GM19193 (cell line): ENCODE measurements at regions not wholly inside any gene's neighbourhood (a gene's known extent, or its start where the extent isn't known, plus 50 kb on each side); places are given as distances from the start of the nearest gene placed in this dataset.

Experiments
- POLR2A ChIP-seq: IDR thresholded peaks from 4 replicates; pipeline ENCODE4 v1.6.1; 2011; ENCODE audit not compliant: insufficient read depth, insufficient read length; ENCODE audit errors: extremely low read depth

DNA sequence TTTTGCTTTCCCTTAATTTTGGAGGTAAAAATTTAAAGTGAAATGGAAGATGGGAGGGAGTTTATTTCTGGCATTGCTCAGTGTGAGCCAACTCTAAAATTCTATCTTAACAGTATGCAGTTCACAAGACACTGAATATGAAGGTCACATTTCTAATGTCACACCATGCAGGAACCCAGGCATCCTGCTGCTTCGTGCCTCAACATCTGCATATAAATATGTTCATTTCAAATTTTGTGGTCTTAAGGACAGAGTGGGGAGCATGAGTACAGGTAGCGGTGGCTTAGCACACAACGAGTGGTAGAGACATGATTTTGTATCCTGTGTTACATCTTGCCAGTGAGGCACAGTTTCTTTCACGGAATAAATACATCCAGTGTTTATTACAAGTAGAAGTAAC lies 102.4 kb downstream of the ARL4C start:
- TF ChIP-seq POLR2A, result no peak

DNA sequence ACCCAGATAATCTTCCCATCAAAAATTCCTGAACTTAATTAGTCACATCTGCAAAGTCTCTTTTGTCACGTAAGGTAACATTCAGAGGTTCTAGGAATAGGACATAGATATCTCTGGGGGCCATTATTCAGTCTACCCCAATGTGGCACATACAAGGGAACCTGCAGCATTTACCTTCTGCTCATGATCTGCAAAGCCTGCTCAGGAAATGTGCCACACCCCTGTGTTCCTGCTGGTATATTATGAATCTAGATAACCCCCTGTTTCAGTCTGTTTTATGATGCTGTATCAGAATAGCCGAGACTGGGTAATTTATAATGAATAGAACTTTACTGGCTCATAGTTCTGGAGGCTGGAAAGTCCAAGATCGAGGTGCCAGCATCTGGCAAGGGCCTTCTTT lies 103.5 kb downstream of the ARL4C start:
- no peak for TF ChIP-seq POLR2A

DNA sequence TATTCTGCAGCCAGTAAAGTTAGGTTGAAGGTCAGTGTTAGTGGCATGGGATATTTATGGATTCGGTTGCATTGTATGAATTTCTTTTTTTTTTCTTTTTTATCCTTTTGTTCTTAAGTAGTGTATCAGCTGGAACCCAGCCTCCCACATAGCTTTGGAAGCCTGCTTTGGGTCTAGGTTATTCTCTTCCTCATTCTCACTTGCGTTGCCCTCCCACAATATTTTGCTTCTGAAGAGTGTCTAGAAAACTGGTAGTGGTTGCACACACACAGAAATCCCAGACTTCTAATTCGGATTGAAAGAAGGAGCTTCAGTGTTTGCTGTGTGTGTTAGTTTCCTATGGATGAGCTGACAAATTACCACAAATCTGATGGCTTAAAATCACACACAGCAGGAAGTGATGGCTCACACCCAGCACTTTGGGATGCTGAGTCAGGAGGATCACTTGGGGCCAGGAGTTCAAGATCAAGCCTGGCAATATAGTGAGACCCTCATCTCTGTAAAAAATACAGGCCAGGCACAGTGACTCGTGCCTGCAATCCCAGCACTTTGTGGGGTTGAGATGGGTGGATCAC lies 104.8 kb downstream of the ARL4C start:
- no peak for TF ChIP-seq POLR2A

DNA sequence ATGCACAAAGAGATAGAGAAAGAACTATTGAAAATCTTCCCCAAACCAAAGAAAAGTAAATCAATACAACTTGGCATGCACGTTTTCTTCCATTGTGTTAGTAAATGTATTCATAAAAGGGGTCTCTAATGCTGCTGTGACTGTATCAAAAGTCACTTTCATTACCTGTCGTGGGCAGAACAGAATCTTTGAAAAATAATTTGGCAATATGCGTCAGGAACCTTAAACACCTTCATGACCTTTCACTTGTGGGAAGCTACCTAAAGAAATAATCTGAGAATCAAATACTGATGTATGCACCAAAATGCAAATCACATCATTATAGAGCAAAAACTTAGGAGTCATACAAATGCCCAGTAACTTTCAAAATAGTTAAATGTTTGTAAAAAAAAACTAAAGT lies 105.3 kb downstream of the ARL4C start:
- no peak for TF ChIP-seq POLR2A

DNA sequence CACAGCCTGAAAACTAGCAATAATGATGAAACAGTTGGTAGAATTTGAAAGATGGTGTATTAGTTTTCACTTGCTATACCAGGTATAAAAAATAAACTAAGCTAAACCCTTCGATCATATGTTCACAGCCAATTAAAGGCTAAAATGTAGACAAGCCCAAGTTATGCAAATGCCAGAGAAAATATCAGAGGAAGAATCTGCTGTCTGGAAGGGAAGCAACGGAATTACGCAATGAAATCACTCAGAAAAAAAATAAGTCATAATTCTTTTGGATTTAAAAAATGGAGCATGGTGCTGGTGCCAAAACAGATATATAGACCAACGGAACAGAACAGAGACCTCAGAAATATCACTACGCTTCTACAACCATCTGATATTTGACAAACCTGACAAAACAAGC lies 108.3 kb downstream of the ARL4C start:
- no peak for TF ChIP-seq POLR2A

DNA sequence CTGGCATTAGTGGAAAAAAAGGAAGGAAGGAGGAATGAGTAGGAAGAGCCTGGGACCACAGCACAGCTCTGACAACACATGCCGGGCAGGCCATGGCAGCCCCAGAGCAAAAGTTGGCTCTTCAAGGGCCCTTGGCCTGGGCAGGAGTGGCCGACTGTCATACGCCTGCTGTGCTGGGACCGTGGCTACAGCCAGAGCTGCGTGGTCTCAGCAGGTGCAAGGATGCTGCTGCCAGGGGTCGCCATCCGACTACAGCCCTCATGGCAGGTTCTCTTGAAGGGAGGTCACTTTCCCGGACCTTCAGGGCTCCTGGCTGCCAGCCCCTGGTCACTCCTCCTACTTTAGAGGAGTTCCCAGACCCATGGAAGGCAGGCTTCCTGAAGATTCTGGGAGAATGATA lies 109.9 kb downstream of the ARL4C start:
- no peak for TF ChIP-seq POLR2A

DNA sequence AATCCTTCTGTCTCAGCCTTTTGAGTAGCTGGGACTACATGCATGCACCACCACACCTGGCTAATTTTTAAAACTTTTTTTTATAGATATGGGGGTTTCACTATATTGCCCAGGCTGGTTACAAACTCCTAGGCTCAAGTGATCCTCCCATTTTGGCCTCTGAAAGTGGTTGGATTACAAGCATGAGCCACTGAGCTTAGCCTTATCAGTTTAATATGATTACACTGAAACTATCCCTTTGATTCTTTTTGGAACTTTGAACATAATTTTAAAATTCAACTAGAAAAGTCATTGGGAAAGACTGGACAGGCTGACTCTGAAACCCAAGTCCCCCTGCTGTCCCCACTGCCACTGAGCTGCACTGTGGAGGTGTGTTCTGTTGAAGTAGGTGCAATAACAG lies 114.8 kb downstream of the ARL4C start:
- no peak for TF ChIP-seq POLR2A

DNA sequence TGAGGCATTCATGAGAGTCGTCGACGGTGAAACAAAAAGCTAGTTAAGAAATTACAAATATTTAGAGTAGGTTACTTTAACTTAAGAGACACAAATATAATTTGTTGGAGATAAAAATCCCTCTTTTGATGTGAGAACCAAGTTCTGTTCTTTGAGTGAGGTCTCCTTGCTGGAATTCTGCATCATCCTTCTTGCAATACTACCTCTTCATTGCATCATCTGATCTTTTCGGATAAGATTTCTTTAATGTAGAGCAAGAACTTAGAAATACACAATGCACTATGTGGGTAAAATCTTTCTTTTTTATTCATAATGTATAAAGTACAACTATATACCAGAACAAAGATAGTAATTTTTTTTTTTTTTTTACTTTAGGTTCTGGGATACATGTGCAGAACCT lies 118.4 kb downstream of the ARL4C start:
- TF ChIP-seq POLR2A, result no peak

DNA sequence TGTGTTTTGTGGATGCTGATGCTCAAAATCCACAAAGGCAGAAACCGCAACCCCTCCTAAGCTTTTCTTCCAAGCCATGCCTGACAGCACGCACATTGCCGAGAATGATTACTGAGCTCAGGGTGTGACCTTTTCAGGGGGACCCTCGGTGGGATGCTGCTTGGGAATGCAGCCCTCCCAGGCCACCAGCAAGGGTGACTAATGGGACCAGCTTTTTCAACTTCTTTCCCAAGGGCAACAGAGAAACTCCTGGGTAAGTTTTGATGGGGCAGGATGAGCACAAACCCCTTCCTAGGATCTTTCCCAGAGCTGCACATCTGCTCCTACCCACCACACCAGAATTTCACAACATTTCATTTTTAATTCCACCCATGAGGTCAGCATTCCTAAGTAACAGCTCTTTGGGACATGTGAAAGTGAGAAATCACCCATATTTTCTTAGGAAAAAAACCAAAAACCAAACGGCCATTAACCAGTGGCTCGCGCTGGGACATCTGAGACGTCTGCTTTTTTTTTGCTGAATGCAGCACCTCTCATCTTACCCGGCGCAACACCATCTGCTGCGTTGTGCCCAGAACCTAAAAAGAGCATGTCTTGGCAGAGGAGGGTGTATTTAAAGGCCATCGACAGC lies 119.0 kb downstream of the ARL4C start:
- TF ChIP-seq POLR2A, result no peak

DNA sequence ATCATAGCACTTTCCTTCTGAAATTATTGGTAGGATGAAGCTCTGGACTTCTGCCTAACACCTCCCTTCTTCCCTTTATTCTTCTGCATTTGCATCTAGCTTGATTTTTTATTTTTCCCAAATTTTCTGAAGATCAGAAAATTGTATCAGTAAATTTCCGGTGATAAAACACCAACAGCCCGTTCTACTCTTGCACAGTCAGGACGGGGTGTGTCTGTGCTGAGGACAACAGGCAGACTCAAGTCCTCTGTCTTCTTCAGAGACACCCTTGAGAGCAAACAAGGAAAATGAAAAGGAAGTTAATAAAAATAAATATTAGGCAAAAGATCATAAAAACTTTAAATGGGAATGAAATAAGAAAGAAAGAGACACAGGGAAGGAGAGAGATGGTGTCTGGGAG lies 120.7 kb downstream of the ARL4C start:
- TF ChIP-seq POLR2A, result no peak

DNA sequence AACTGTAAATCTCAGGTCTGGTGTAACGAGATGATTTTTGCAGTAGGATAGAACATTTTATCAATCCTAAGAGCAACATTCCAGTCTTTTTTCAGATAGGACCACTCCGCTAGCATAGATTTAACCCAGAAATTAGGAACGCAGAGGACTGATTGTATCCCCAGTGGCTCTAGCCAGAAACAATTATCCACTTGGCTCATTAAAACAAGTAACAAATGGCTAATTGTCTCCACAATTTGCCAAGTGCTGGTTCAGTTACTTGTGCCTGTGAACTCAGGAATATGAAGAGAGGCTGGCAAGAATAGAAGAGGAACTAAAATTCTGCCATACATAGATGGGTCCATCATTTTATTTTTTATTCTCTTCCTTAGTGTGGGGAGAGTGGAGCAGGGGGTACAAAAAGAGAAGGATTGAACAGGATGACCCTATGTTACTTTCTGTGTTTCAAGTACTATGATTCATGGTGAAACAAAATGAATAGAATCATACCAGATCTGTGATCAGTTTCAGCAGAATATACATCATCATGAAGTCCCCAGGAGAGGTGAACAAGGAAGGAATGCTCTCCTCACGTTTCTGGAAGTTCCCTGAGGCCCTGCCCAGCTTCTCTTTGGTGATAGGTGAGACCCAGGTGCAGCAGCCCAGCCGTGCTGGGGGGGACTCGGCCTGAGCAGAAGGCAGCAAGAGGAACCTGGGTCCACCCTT lies 121.6 kb downstream of the ARL4C start:
- no peak for TF ChIP-seq POLR2A

DNA sequence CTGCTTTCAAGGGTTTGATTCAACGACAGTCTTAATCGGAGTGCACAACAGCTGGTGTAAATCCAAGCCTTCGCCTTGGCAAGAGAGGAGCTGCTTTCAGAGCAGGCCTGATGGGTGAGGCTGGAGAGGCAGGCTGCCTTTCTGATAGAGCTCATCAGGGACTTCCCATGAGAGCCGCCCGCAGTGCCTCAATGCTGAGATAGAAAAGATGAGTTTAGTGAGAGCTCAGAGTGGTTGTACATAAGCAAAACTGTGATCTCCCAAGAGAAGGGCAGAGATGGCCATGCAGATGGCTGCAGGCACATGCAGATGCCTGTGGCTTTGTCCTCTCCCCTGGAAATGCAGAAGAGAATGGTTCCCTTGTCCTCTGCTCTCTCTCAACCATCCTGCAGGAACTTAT lies 122.1 kb downstream of the ARL4C start:
- TF ChIP-seq POLR2A, result no peak

DNA sequence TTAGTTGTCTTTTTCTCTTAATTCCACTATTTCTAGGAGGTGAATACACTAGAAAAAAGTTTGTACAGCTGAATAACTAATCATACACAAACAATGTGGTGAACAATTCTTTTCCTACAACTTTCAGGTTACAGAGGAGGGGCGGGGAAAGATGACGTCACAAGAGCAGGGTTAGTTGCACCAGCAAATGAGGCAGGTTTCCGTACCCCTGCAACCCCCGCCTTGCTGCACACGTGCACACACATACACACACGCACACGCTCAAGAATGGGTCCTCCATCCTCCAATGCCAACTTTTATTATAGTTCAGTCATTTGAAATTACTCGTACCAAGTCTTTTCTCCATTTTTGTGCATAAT lies 122.8 kb downstream of the ARL4C start:
- TF ChIP-seq POLR2A, result no peak

DNA sequence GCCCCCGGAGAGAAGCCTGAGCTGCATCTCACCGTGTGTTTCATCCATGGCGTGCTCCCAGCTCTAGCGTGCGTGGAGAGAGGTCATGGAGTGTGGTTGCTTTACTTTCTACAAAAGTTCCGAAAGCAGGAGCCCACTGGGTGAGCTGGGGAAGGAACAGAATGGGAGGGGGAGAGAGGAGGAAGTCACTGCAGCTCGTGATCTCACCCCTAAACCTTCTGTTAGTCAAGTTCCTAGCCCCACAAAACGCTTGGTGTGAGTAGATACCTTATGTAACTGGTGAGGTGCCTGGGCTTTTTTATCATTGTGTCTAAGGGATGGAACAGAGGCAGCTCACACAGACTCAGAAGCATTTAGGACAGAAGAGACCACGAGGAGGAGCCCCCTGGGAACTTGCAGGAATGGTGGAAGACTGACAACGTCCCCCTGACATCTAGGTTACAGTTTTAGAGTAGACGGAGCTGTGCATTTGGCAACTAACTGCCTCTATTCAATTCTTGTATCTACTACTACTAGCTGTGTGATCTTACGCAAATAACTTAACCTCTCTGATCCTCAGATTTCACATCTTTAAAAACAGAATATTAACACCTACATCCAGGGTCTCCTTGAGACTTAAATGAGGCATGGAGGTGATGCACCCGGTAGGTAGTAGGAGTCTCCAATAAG lies 123.3 kb downstream of the ARL4C start:
- TF ChIP-seq POLR2A, result no peak

DNA sequence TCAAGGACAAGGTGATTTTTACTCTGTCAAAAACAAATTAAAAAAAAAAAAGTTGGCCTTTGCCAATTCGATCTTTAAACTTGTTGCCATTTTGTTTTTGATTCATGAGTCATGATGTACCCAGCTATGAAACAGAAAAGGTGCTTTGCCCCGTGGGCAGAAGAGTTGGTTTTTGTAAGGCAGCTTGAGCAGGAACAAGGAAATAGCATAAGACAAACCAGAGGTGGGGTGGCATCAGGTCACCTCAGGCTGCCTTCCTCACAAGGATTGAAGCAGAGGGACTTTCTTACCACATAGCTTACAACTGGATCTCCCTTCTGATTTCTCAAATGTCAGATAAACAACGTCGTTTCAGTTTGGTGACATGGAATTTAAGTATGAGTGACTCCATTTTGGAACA lies 123.8 kb downstream of the ARL4C start:
- no peak for TF ChIP-seq POLR2A

DNA sequence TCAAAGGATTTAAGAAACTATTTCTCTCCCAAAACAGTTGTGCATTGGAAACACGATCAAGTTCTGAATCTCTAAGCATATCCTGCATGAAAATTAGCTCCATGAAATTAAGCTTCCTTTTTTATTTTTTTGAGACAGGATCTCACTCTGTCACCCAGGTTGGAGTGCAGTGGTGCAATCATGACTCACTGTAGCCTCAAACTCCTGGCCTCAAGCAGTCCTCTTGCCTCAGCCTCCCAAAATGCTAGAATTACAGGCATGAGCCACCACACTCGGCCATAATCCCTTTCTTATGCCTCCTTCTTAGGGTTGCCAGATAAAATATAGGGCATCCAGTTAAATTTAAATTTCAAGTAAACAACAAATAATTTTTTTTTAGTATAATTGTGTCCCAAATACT lies 124.4 kb downstream of the ARL4C start:
- no peak for TF ChIP-seq POLR2A
